Jurkat, Clone E6-1 (cell line): ENCODE measurements at regions not wholly inside any gene's neighbourhood (a gene's known extent, or its start where the extent isn't known, plus 50 kb on each side); places are given as distances from the start of the nearest gene placed in this dataset.
"Not testable (repeated sequence)": the region's sequence is repeated elsewhere in the genome, so short reads cannot be mapped to it uniquely, and the experiment has no call there.

Experiments used
- DNase-seq: peaks from one replicate; pipeline ENCODE4 v3.0.0-alpha.2; 2011; ENCODE audit warnings: low read depth, low spot score
- H3K4me3 ChIP-seq: 2 replicates; pipeline ENCODE4 v1.5.1; 2011; ENCODE audit warnings: mild to moderate bottlenecking, low read length, control low read depth, moderate library complexity

DNA sequence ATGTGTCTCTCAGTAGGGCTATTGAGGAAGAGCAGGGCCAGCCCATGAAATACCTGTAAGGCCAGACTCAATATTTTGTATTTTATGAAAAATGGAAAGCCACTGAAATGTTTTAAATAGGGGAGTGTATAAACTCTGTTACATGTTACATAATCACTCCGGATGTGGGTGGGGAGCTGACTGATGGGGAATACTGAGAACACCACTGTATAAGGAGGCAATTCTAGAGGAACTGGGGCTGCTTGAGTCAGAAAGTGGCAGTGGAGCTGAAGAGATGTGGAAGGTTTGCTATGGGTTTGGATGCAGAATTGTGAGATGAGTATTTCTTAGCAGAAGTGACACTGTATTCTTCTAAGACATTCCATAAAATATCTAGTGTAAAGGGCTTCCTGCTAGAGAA, 647.8 kb upstream of the LCORL start:
- DNase-seq, result no peak
- no peak overlapping the region for H3K4me3 ChIP-seq

DNA sequence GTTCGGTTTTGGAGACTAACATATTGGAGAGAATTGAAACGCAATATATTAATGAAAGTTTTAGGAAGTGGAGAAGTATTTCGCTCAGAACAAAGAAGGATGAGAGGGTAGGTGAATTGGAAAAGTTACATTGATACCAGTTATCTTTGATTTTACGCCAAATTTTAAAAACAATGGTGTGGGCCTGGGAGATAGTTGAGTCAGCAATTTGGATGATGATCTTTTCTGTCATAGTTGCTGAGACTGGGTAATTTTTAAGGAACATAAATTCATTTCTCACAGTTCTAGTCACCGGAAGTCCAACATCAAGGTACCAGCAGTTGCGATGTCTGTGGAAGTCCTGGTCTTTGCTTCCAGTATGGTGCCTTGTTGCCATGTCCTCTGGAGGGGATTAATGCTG, 644.8 kb upstream of the LCORL start:
- no peak overlapping the region for H3K4me3 ChIP-seq
- DNase-seq, result no peak

DNA sequence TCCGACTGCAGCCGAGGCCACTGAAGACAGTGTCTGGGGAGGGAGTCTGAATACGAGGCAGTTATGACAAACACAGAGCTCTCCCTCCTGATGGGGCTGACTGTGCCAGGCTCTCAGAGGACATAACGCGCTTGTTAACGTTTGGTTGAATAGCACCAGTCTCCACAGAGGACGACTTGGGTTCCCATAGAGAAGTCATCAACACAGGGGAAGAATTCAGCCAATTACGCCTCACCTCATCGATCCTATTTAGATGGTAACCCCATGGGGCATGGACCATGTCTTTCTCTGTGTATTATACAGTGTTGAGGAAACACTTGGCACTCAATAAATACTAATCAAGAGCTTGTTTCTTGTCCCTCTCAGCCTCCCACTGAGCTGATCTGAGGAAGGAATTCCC, 642.6 kb upstream of the LCORL start:
- no peak overlapping the region for H3K4me3 ChIP-seq
- no peak for DNase-seq

DNA sequence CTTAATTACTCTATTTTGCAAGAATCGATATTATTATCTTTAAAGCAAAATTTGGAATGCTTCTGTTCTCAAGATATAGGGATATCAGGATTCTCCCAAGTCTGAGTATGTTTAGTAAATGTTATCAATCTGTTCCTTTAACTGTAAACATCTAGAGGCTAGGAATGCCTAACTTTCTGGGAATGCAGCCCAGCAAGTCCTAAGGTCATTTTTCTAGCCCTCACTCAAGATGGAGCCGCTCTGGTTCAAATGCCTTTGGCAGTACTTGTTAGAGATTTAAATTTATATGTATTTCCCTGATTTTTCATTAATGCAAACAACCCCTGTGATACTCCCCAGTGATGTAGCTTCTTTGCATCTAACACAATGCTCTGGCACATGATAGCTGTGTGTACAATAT, 623.8 kb upstream of the LCORL start:
- DNase-seq, result no peak
- no peak overlapping the region for H3K4me3 ChIP-seq

DNA sequence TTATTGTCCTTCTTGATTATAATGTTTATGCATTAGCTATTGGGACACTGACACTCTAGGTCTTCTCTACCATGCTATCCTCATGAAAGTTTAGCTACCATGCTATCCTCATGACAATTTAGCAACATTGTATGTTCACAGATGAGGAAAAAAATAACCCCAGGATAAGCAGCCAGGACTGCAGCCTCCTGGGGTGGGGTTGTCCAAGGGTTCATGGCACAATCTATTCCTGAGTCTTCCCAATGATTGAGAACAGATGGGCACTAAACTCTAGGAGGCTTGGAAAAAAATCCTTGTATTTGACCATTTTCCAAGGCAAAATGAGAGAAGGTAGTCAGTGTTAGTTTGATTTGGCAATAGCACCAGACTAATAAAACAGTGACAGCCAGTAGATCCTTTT, 619.8 kb upstream of the LCORL start:
- no peak for DNase-seq
- no peak overlapping the region for H3K4me3 ChIP-seq

DNA sequence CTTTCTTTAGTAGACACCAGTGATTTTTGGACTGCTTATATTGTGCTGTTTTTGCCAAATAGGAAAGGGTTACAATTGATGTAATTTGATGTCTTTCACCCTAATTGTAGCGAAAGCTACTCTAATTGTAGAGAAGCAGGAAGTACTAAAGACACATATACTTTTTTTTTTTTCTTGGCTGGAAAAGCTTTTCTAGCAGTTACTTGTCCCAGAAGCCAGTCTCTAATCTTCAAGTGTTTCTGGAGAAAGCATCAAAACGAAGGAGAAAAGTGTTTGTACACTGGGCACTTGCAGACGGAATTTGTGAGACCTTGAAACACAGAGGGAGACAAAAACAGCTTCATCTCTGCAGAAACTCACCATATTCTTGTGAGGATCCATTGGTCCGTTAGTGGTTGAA, 616.5 kb upstream of the LCORL start:
- no peak overlapping the region for H3K4me3 ChIP-seq
- no peak for DNase-seq

DNA sequence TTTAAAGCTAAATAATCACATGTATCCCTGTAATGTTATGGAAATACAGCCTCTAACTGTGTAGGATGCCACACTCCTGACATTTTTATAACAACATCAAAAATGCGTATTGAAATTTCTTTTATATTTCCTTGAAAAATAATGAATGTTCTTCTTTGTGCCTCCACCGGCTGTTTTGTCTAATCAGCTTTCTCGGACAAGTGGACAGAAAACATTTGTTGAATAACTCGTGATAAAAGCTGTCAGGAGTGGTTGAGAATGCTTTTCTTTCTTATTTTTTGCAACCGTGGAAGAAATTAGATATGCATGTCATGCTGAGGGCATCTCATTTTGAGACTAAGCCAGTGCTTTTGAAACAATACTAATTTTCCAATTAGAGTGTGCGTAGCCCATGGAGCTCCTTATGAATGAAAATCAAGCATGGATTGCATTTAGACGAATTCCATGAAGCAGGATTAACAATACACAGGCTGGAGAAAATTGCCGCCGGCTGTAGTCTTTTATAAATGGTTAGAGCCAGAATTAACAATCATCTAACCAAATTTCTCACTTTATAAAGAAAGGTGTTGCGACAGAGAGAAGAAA, 614.5 kb upstream of the LCORL start:
- no peak for DNase-seq

DNA sequence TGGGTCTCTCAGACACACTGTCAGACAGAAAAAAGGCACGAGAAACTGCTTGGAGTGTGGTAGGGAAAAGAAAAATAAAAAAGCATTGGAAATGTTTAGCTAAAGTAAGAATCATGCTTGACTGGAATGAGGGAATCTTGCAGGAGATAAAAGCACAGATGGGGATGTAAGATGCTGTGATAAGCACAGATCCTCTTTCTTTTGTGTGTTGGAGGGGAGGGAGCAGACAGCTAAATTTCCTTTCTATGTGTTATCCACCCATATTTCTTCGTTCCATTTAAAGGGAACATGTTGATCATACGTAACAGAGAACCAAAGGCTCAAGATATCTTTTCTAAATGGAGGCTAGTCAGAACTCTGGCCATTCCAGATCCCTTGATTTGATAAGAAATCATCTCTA, 614.0 kb upstream of the LCORL start:
- no peak for DNase-seq

More for the DNA sequence above, 614.5 kb upstream of the LCORL start:
- no peak overlapping the region for H3K4me3 ChIP-seq

DNA sequence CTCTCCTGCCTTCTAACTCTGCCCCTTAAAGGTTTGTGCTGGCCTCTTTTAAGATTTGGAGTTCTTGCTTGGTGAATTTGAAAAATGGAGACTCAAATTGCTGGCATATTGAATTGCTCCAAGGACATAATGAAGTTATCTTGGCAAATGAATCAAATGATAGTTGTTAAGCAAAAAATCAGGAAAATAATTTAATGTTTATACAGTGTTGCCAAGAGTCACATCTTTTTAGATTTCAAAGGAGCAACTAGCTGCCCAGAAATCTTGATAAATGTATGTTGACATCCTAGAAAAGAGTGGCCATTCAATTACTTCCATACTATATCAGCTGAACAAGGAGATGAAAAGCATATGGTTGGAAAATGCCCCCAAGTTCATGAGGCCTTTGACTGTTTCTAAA, 610.0 kb upstream of the LCORL start:
- H3K4me3 ChIP-seq, result no peak overlapping the region
- DNase-seq, result no peak

More for the DNA sequence above, 614.0 kb upstream of the LCORL start:
- H3K4me3 ChIP-seq, result no peak overlapping the region

DNA sequence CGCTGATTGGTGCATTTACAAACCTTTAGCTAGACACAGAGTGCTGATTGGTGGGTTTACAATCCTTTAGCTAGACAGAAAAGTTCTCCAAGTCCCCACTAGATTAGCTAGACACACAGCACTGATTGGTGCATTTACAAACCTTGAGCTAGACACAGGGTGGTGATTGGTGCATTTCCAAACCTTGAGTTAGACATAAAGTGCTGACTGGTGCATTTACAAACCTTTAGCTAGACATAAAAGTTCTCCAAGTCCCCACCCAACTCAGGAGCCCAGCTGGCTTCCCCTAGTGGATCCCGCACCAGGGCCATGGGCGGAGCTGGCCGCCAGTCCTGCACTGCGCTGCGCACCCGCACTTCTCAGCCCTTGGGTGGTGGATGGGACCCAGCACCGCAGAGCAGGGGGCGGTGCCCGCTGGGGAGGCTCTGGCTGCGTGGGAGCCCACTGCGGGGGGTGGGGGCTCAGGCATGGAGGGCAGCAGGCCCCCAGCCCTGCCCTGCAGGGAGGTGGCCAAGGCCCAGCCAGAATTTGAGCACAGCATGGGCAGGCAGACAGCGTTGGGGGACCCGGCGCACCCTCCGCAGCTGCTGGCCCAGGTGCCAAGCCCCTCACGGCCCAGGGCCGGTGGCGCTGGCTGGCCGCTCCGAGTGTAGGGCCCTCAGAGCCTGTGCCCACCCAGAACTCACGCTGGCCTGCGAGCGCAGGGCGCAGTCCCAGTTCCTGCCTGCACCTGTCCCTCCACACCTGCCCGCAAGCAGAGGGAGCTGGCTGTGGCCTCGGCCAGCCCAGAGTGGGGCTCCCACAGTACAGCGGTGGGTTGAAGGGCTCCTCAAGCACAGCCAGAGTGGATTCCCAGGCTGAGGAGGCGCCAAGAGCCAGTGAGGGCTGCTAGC, 608.9 kb upstream of the LCORL start:
- no peak overlapping the region for H3K4me3 ChIP-seq
- no peak for DNase-seq

DNA sequence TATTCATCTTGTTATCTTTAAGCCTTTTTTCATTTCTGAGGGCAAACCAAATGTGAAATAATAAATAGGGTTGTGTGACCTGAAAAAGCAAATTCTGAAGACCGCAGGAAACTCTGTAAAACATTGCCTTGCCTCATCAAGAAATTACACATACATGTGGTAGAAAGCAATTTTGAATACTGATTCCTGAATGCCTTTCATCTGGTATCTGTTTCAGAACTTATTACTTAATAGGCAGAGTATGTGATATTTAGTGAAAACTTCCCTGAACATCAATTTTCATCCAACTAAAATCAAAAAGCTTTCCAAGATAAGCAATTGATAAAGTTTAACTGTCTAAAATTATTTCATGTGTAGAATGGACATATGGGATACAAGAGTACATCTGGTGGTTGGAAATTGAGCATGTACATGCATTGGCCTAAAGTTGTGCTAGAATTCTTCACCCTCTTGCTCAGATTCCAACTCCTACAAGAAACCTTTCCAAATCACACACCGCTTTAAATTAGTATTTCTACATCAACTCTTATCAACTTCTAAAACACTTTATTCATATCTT, 606.0 kb upstream of the LCORL start:
- no peak overlapping the region for H3K4me3 ChIP-seq
- DNase-seq, result no peak

DNA sequence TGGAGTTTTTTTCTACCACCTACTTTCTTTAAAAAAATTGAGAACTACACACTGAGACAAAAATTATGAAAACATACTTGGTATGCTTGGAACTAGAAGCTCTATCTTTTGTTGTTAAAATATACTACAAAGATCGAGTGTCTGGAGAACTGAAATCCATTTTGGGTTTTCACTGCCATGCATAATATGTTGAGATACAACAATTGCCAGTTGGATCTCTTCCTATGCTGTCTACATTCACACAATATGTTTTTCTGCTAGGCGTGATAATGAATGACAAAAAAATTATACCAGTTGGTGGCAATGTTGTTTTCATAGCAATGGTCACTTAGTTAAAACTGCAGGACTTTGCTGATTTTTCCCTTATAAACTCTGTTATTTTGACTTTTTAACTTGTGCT, 605.4 kb upstream of the LCORL start:
- no peak overlapping the region for H3K4me3 ChIP-seq
- no peak for DNase-seq

DNA sequence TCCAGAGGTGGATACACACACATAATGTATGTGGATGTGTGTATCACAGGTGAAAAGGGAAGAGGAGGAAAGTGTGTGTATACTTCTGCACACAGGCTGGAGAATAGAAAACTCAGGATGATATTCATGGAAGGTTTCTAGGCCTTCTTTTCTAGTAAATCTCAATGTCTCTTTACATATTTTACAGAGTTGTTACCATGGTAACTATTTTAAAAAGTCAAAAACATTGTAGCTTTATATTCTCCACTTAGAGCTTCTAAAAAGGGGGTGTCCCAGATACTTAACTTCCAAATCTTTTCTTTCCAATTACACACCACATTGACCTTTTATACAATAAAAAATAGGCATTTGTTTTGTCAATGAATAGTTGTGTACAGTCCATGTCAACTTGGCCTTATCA, 604.8 kb upstream of the LCORL start:
- no peak for DNase-seq
- no peak overlapping the region for H3K4me3 ChIP-seq

DNA sequence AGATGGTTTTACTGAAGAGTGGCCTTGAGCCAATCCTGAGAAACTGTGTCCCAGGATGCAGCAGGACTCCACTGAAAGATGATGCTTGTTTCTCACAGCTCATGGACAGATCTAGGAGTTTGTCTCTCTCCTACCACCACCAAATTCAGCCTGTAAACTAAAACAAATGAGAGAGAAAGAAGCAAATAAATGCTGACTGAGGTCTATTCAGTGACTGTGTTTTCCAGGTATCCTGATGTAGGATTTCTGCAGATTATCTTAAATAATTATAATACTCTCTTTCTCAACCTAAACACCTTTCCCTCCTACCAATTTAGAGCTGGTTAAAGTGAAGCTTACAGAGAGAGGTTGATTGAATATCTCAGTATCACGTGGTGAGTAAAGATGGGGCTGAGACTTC, 599.6 kb upstream of the LCORL start:
- DNase-seq, result no peak
- H3K4me3 ChIP-seq, result no peak overlapping the region

DNA sequence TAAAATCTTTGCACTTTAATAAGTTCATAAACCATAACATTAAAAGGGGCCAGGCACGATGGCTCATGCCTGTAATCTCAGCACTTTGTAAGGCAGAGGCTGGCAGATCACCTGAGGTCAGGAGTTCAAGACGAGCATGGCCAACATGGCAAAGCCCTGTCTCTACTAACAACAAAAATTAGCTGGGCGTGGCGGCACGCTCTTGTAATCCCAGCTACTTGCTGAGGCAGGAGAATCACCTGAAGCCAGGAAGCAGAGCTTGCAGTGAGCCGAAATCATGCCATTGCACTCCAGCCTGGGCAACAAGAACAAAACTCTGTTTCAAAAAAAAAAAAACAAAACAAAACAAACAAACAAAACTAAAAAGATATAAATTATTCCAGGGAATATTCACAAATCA, 595.2 kb upstream of the LCORL start:
- no peak for DNase-seq

DNA sequence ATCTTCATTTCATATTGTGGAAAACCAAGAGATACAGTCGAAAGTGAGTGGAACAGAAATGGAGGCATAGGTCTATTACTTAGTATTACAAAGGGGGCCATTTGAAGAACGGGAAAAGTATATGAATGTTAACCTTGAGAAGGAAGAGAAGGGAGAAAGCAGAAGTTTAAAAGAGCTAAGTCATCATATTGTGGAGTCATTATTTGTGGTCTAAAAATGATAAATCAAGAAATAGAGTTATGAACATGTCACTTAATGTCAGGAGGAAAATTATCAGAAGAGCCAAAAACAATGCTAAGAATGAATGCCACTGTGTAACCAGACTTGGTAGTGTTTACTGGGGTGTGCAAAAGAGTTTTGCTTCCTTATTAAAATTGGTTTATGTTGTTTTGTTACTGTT, 589.5 kb upstream of the LCORL start:
- DNase-seq, result no peak
- H3K4me3 ChIP-seq, result no peak overlapping the region

More for the DNA sequence above, 595.2 kb upstream of the LCORL start:
- H3K4me3 ChIP-seq, result no peak overlapping the region

DNA sequence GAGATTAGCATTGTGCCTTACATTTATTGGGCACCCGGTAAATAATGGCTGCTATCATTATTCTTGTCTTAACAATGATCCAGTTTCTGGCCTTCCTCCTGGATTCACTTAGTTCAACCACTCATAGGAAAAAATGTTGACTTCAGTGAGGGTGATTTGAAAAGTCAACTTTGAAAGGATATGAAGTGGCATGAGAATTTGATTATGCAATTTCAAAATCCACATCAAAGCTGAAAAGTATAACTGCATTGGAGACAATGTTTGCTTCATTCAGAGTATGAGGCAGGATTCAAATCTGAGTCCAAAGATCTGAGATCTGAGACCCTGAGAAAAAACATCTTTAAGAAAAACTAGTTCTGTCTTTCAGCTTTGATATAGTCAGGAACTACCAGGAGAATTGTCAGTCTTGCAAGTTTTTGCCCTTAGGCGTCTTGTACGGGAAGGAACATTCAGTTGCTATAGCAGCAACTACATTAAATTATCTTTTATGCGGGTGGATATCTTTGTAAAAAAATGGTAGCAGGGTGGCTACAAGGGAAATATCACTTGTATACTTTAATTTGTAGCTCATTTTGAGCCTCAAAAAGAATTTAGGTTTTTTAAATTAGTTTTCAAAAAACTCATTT, 587.5 kb upstream of the LCORL start:
- no peak overlapping the region for H3K4me3 ChIP-seq
- no peak for DNase-seq

DNA sequence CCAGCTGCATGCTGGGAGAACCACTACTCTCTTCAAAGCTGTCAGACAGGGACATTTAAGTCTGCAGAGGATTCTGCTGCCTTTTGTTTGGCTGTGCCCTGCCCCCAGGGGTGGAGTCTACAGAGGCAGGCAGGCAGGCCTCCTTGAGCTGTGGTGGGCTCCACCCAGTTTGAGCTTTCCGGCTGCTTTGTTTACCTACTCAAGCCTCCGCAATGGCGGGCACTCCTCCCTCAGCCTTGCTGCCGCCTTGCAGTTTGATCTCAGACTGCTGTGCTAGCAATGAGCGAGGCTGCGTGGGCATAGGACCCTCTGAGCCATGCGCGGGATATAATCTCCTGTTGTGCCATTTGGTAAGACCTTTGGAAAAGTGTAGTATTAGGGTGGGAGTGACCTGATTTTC, 581.1 kb upstream of the LCORL start:
- not testable (repeated sequence) for DNase-seq

DNA sequence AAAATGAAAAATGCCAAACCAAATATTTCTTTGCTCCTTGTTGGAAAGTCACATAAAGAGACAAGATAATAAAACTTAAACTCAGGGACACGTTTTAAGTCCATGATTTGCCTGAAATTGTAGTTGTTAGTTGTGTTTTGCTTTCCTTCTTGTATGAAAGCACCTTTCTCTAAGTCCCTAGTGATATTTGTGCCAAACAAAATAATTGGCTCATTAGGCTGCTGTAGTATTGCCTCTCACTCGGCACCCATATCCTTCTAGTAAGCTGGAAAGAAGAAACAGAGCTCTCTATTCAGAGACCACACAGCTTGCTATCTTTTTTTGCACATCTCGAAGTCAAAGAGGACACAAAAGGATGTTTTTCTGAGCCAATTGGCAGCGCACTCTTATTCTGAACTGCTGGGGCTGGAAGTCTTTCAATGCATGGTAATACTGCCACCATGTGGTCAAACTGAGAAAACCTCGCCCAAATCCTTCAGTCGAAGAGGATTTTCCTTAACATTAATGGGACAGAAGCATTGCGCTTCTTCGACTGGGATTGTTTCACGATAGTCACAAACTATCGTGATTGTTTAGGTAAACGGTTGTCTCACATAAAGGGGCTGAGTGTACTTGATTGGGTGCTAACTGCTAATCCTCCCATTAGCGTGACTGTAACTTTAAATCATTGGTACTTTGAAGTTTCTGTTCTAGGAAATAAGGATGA, 571.9 kb upstream of the LCORL start:
- H3K4me3 ChIP-seq, result no peak overlapping the region
- DNase-seq, result peak; percentile 56

More for the DNA sequence above, 581.1 kb upstream of the LCORL start:
- H3K4me3 ChIP-seq, result not testable (repeated sequence)

DNA sequence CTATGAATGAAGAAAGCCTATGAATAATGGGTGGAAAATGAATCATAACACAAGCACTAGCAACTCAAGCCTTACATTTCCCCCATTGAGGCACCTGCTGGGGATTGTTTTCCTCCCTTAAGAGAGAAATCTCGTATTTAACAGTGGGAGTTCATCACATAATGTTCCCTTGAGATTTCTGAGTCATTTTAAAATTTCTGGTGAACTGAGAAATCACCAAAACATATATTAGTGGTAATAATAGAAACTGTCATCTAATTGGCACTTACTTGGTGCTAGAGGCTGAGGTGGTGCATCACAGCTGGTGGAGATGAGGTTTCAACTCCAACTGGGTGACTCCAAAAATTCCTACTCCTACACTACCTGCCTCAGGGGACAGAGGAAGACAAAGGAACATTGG, 561.3 kb upstream of the LCORL start:
- no peak overlapping the region for H3K4me3 ChIP-seq
- DNase-seq, result no peak
